Fibroblast of peridontal ligament (primary cell): ENCODE measurements at regions not wholly inside any gene's neighbourhood (a gene's known extent, or its start where the extent isn't known, plus 50 kb on each side); places are given as distances from the start of the nearest gene placed in this dataset.

Source experiments
- DNase-seq: peaks from one replicate; pipeline ENCODE4 v3.0.0-alpha.2; 2010; ENCODE audit errors: extremely low read depth

DNA sequence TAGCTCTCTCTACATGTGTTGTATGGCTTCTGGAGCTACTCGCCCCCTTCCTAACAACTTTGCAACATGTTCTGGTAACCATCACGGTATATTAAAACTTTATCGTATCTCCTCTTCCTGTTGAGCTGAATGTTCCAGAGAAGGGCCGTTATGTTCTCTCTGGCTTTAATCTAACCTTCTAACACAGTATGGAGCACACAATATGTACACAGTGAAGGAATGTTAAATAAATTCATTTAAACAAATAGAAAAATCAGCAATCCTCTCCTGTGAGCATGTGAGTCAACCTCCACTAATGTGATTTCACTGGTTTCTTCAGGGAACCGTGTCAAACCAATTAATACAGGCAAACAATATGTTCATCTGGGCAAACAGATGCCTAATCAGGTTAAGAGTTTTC lies 319.5 kb upstream of the OR4E1 start:
- no peak for DNase-seq

DNA sequence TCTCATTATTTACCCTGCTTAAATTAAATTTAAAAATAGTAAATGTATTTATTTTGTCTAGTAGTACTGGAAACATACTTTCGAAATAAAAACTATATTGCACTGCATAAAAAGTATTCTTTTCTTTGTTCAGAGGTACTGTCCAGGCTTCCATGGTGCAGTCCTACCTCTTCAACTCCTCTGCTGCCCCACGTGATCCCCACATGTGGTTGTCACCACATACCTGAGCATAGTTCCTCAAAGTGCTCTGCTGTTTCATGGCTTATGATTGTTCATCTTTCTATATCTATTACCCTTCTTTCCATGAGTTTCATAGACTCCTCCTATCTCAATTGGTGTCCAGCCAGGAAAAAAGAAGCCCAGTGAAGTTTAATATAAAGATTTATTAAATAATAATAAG lies 317.5 kb upstream of the OR4E1 start:
- no peak for DNase-seq

DNA sequence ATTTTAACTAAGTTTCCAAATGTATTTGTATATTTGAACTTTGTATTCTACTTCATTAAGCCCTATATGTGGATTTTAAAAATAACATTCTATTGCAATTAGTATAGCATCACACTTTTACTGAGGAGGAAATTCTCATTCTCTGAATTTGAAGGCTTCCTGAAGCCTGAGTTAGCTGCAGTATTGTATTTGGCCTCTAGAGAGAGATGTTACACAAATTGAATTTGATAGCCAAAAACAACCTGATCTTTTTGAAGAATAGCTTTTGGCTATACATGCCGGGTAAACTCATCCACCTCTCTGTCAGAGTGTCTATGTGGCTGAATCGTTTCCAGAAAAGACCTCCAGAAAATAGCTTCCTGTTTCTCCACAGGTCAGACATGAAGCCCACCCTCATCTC lies 316.5 kb upstream of the OR4E1 start:
- DNase-seq: no peak

DNA sequence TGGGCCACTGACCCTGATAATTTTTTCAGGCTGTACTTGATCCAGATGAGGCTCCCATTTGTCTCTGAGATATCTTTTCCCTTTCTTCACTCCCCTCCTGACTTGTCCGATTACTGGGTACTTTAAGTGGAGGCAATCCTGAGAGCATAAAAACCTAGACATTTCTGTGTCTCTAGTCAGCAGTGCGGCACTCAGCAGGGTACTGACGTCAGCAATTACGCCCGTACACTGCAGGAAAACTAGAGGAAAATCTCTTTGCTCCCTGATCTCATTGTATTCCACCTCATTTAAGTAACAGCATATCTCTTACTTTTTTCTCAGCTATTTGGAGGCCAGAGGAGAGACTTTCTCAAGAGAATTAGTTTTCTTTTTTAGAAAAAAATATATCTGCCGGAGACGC lies 315.5 kb upstream of the OR4E1 start:
- DNase-seq: no peak

DNA sequence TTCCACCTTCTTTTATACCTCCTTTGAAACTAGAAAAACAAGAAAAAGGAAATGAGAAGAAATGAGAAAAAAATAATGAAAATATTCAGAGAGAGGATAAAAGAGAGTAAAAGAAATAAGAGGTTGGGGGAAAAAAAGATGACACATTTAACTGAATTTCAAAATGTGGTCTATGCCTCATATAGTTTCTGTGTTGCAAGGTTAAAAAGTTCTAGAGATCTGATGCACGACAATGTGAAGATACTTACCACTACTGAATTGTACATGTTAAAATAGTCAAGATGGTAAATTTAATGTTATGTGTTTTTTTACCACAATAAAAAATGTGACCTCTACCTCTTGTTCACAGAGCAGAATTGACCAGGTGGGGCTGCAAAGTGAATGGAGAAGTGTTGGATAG lies 314.8 kb upstream of the OR4E1 start:
- DNase-seq: no peak

DNA sequence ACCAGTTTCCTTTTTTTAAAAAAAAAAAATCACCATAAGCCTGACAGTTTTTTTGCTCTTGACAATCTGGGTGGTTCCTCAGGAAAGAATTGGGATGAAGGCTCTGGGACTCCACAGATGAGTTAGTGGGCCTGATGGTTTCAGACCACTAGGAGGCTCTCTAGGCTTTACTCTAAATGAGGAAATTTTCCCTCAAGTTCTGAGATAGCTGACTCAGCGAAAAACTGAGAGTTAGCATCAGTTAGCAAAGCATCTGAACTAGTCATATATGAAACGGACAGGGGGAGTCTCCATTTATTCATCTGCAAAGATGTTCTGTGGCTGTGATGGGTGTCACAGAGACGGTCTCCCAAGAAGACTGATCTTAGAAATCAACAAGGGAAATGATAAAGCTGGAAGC lies 314.3 kb upstream of the OR4E1 start:
- DNase-seq: no peak

DNA sequence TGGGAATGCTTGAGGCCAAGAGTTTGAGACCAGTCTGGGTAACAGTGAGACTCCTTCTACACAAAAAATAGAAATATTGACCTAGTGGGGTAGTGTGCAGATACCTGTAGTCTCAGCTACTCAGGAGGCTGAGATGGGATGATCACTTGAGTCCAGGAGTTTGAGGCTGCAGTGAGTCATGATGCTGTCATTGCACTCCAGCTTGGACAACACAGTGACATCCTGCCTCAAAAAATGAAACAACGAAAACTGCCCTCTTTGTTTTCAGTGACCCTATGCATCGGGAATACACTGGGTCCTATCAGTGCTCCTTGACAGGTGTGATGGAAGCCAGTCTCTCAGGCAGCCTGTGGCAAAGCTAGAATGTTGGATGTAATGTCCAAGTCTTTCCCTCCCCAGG lies 311.5 kb upstream of the OR4E1 start:
- DNase-seq: no peak

DNA sequence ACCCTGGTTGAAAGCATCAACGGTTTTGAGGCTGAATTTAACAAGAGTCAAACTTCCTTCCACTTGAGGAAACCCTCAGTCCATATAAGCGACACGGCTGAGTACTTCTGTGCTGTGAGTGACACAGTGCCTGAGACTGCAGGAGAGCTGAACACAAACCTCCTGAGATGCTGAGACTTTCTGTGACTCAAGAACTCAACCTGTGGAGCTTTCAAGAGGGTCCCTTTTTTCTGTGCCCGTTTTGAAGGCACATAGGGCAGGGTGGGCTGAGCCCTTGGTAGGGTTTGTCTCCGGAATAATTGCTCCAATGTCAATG lies 305.3 kb upstream of the OR4E1 start:
- no peak for DNase-seq

DNA sequence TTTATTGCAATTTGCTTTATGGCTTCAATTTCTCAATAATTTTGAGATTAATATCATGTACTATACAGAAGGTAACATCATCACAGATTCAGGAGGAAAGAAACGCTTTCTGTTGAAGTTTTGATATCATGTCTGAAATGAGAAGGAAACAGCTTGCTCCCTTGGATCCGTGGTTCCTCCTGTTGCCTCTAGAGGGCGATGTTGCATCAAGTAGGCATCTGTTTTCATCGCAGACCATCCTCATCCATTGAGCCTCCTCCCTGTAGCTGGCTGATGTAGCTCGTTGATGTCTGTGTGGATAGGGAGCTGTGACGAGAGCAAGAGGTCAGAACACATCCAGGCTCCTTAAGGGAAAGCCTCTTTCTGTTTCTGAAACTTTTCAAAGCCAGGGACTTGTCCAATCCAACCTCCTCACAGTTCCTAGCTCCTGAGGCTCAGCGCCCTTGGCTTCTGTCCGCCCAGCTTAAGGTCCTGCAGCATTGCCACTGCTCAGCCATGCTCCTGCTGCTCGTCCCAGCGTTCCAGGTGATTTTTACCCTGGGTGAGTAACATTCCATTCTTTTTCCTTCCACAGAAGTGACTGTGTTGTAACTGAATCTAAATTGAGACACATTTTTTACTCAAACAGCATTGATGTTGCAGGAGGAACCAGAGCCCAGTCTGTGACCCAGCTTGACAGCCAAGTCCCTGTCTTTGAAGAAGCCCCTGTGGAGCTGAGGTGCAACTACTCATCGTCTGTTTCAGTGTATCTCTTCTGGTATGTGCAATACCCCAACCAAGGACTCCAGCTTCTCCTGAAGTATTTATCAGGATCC lies 304.8 kb upstream of the OR4E1 start:
- DNase-seq: no peak

DNA sequence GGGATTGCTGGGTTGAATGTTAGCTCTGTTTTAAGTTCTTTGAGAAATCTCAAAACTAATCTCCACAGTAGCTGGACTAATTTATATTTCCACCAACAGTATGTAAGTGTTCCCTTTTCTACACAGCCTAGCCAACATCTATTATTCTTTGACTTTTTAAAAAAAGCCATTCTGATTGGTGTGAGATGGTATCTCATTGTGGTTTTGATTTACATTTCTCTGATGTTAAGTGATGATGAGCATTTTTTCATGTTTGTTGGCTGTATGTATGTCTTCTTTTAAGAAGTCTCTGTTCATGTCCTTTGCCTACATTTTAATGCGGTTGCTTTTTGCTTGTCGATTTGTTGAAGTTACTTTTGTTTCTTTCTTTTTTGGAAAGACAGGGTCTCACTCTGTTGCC lies 301.1 kb upstream of the OR4E1 start:
- no peak for DNase-seq

DNA sequence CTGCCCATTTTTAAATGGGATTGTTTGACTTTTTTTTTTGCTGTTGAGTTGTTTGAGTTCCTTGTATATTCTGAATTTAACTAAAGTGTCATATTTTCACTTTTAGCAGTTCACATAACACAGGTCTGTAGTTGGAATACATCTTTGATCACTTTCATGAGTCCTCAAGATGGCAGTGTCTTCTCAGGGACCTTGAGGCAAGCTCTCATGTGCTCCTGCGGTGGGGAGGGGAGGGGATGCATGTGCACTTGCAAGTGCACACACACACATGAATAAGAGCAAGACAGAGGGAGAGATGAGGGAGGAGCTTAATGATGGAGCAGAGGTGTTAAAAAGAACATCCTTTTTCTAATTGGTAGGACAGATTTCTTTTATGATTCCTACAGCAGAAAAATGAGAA lies 291.4 kb upstream of the OR4E1 start:
- no peak for DNase-seq

DNA sequence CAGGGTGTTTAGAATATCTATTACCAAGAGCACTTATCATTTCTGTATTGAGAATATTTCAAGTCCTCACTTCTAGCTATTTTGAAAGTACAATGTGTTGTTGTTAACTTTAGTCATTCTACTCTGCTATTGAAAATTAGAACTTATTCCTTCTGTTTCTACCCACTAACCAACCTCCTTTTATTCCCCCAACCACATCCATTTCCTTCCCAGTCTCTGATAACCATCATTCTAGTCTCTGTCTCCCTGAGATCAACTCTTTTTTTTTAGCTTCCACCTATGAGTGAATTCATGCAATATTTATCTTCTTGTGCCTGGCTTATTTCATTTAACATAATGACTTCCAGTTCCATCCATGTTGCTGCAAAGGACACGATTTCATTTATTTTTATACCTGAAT lies 290.6 kb upstream of the OR4E1 start:
- DNase-seq: no peak

DNA sequence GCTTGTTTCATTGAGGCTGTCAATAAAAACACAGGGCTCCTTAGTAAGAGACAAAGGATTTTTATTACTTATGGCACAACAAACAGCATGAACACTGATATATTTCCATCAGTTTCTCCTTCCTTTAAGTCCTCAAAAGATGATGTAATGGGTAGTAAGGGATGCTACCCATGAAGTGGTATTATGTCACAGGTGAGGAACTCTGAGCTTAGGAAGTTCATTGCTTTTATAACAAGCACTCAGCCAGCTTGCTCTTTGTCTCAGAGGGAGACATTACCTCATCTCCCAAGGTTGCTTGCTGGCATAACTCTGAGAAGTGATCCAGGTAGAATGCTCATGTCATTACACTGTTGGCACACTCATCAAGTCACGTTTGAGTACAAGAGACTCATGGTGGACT lies 287.0 kb upstream of the OR4E1 start:
- no peak for DNase-seq

DNA sequence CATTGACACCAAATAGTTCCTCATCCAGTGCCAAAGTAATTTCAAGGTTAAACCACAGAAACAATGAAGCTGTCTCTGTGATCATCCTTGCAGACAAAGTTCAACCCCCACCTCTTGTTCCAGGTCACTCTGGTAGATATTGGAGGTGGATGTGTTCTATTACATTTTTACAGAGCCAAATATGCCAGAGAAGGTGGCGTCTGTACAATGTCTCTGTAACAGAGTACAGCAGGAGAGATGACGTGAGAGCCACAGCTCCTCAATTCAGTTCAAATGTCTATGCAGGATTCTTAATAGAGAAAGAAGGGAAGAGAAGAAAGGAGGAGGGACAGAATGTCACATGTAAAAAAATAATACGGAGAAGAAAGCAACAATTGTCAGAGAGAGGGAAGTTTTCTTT lies 268.3 kb upstream of the OR4E1 start:
- no peak for DNase-seq

DNA sequence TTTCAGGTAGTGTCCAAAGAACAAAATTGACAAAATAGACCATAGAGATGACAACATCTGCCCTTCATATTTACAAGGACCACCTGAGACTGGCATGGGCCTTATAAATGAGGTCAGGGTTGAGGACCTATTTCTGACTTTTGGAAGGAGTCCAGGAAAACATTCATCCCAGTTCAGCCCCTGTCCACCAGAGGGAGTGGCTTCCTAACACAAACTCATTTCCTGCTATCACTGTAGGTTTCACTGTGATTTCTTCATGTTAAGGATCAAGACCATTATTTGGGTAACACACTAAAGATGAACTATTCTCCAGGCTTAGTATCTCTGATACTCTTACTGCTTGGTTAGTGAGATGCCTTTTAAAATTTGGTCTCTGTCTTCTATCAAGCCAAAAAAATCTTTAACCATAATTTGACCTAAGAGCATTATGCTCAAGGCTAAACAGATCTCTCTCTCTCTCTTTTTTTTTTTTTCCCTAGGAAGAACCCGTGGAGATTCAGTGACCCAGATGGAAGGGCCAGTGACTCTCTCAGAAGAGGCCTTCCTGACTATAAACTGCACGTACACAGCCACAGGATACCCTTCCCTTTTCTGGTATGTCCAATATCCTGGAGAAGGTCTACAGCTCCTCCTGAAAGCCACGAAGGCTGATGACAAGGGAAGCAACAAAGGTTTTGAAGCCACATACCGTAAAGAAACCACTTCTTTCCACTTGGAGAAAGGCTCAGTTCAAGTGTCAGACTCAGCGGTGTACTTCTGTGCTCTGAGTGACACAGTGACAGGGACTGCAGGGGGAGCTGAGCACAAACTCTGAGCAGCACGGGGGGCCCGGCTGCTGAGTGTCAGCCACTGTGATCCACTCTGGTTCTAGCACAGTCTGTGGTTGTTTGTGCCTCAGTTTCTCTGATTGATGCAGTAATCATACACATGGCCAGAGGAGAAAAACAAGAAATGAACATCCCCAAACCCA lies 267.6 kb upstream of the OR4E1 start:
- DNase-seq: no peak

DNA sequence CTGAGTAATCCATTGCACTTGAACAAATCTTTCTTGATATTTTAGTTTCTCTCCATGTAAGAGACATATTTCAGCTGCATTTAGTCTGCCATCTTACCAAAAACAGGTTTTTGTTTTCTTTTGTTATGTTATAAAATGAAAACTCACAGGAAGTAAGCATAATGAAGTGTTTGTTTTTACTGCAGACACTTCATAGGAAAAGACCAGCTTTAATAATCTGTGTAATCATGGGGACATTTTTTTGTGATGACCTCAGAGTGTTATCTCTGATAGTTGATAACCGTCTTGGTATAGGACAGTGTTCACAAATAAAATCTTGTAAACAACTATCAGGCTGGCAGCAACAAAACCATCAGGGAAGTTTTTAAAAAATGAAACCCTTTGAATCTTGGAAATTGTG lies 266.2 kb upstream of the OR4E1 start:
- no peak for DNase-seq

DNA sequence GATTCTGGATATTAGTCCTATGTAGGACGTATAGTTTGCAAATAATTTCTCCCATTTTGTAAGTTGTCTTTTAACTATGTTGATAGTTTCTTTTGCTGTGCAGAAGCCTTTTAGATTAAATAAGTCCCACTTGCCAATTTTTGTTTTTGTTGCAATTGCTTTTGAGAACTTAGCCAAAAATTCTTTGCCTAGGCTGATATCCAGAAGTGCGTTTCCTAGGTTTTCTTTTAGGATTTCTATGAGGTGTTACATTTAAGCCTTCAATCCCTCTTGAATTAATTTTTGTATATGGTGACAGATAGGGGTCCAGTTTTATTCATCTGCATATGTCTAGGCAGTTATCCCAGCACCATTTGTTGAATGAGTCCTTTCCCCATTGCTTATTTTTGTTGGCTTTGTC lies 264.4 kb upstream of the OR4E1 start:
- no peak for DNase-seq

DNA sequence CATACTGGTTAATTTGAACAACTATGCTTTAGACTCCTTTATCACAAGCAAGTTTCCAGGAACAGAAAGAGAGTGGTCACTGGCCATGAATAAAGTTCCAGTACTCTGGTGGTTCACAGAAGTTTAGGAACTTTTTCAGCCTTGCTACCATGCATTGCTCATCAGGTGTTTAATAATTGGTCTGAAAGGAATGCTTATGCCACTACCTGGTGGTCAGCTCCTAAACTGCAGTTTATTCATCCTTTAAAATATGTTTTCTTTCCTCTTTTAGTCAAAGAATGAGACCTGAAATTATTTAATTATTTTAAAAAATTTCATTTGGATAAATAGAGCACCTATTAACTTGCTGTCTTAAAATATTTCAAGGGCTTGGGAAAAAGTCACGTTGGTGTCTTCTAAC lies 260.1 kb upstream of the OR4E1 start:
- no peak for DNase-seq

DNA sequence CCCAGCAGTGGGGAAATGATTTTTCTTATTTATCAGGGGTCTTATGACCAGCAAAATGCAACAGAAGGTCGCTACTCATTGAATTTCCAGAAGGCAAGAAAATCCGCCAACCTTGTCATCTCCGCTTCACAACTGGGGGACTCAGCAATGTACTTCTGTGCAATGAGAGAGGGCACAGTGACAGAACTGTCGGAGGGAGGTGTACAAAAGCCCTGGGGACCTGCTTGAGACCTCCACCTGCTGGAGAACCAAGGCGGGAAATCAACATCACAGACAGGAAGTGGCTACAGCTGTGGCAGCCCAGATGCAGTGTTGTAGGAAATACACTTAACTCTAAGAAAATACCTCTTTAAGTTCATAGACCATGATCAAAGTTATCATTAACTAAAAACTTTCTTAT lies 250.9 kb upstream of the OR4E1 start:
- no peak for DNase-seq

DNA sequence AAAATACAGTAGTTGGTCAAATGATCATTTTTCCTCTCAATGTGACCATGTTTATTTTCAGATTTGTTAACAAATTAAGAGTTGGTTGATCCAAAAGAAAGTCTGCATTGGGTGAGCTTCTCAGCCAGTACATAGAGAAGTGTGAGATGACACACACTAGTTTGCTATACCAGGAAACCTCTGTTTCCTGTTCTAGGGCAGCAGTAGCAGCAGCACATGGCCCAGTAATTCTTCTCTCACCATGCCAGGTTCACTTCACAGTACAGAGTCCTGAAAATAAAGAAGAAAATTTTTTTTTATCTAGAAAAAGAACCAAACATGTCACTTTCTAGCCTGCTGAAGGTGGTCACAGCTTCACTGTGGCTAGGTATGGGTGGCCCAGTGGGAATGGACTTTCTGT lies 250.2 kb upstream of the OR4E1 start:
- no peak for DNase-seq

DNA sequence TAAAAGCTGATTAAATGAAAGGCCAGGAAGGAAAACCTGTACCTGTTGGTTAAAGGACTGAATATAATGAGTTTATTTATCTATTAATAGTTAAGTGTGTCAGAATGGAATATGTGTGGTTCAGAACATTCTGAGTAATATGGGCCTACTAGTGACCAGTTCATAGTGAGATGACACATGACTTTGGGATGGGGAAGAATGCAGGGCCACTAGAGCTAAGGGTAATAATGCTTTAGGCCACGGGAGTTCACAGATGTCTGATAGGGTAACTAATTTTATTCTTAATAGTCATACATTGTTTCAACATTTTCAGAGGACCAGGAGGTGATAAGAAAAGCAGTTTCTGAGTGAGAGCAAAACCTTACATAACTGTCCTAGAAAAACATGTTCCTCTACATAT lies 247.8 kb upstream of the OR4E1 start:
- DNase-seq: no peak

DNA sequence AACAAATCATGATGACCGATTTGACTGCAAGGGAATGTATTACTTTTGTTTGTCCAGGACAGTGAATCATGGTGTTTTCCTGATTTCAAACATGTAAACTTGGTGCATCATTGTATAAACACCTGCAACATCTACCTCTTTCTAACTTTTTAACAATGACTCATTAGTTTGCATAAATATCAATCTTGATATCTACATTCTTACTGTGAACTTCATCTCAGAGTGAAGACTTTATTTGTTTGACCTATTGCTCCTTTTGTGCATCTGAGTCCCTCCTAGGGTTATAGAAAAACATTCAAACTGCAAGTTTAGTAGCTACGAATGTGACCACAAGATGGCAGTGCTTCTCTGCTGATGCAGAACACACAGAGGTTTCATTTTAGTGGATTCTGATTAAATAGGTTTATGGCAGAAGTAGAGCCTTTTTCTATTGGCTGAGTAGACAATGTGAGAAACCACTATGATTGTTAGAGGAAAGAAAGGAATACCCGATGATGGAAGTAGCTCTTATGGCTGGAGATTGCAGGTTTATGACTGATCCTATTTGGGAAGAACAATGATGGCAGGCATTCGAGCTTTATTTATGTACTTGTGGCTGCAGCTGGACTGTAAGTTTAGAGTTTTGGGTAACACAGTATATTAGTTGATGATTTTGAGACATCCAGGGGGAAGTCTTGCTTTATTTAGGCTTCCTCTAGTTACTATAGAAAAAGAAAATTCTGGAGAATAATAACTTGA lies 244.2 kb upstream of the OR4E1 start:
- DNase-seq: peak; percentile 37

DNA sequence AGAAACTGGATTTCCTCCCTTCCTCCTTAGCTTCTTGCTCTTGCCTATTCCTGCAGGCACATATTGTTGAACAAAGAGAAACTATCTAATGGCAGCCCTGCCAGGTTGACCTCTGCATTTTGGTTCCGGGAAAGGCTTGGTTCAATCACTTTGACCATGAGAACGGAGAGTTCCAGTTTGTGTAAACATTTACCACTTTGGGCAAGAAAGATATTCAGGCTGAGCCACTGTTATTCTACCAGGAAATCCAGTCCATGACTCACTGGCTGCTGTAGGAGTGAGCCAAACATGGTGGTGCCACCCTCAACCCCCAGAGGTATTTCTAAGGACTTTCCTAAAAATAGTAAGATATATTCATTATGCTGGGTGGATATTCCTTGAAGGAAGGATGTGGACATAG lies 242.2 kb upstream of the OR4E1 start:
- no peak for DNase-seq
